Fibroblast of villous mesenchyme (primary cell): ENCODE measurements at regions not wholly inside any gene's neighbourhood (a gene's known extent, or its start where the extent isn't known, plus 50 kb on each side); places are given as distances from the start of the nearest gene placed in this dataset.

Experiments used
- DNase-seq: peaks from one replicate; pipeline ENCODE4 v3.0.0-alpha.2; 2010; ENCODE audit warnings: low read depth
- H3K4me3 ChIP-seq: 2 replicates; pipeline ENCODE4 v1.5.1; 2011; ENCODE audit warnings: low read depth, mild to moderate bottlenecking, low read length
- TF ChIP-seq, protein P1 (sequence below): IDR thresholded peaks from 2 replicates; pipeline ENCODE4 v1.5.1; 2012; ENCODE audit warnings: low read depth, mild to moderate bottlenecking, low read length; ENCODE audit not compliant: insufficient read depth

- no peak for DNase-seq
Observed at GRCh38 chr2:67945940-67946339, 116.9 kb downstream of the C1D start.

GRCh38 chr2:67948057-67948456 lies 114.7 kb downstream of the C1D start:
- no peak overlapping the region for H3K4me3 ChIP-seq
- DNase-seq: no peak
- TF ChIP-seq, protein P1, sequence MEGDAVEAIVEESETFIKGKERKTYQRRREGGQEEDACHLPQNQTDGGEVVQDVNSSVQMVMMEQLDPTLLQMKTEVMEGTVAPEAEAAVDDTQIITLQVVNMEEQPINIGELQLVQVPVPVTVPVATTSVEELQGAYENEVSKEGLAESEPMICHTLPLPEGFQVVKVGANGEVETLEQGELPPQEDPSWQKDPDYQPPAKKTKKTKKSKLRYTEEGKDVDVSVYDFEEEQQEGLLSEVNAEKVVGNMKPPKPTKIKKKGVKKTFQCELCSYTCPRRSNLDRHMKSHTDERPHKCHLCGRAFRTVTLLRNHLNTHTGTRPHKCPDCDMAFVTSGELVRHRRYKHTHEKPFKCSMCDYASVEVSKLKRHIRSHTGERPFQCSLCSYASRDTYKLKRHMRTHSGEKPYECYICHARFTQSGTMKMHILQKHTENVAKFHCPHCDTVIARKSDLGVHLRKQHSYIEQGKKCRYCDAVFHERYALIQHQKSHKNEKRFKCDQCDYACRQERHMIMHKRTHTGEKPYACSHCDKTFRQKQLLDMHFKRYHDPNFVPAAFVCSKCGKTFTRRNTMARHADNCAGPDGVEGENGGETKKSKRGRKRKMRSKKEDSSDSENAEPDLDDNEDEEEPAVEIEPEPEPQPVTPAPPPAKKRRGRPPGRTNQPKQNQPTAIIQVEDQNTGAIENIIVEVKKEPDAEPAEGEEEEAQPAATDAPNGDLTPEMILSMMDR: no peak

More at GRCh38 chr2:67945940-67946339, 116.9 kb downstream of the C1D start:
- no peak overlapping the region for H3K4me3 ChIP-seq
- TF ChIP-seq, protein P1: no peak

DNA sequence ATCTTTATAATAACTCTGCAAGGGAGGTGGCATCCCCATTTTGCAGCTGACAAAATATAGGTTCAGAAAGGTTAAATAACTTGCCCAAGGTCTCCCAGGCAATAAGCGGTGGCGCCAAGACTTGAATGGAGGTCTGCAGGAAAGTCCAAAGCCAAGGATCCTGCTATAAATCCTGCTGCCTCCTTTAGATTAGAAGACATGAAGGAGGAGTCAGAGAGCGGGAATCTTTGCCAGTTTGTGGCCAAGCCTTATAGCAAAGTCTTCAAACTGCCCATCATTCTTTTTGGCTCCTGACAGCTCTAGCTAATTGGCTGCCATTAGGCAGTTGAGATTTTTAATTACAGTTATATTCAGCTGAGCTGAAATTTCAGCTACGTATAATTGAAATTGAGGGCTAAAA lies 114.3 kb downstream of the C1D start:
- TF ChIP-seq, protein P1: no peak

DNA sequence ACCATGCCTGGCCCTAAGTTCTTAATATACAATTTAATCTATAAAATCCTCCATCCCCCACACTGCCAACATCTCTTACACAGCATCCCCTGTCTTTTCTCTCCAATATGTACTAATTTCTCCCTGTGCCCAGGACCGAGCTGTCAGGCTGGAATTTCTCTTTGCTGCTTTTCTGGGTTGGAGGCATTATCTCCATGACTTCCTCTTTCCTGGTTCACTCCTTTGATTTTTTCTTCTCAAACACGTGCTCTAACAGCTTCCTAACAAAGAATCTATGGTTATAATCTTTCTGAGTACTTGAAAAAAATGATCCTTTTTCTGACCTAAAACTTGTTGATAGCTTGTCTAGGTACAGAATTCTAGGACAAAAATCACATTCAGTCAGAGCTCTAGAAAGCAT lies 112.8 kb downstream of the C1D start:
- no peak for DNase-seq
- TF ChIP-seq, protein P1: no peak
- H3K4me3 ChIP-seq: no peak overlapping the region

More for the DNA sequence above, 114.3 kb downstream of the C1D start:
- DNase-seq: no peak
- no peak overlapping the region for H3K4me3 ChIP-seq

DNA sequence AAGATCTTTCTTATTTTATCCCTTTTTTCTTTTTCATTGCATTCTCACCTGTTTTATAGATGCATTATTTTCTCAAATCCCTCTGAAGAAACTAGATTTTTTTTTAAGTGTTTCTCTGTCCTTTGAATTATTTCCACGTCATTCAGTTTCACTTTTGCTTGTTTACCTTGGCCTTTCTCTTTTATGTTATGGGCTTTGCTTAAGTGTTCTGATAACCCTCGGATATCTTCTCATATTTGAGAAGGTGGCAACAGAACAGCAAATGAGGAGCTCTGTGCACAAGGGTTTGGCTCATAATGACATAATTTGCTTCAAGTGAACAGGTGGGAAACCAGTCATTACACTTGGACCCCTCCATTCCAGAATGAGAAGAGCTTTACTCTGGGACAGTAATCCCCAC lies 111.9 kb downstream of the C1D start:
- H3K4me3 ChIP-seq: no peak overlapping the region
- TF ChIP-seq, protein P1: no peak
- DNase-seq: no peak

DNA sequence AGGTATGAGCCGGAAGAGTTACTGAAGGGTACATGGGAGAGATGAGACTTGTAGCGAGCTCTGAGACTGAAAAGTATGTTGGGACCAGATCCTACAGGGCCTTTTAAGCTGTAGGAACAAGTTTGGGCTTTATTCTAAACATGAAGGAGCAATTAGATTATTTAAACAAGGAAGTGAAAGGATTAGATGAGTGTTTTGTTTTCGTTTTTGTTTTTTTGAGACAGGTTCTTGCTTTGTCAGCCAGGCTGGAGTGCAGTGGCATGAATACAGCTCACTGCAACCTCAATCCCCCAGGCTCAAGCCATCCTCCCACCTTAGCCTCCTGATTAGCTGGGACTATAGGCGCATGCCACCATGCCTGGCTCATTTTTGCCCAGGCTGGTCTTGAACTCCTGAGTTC lies 110.7 kb downstream of the C1D start:
- TF ChIP-seq, protein P1: no peak
- H3K4me3 ChIP-seq: no peak overlapping the region
- no peak for DNase-seq

DNA sequence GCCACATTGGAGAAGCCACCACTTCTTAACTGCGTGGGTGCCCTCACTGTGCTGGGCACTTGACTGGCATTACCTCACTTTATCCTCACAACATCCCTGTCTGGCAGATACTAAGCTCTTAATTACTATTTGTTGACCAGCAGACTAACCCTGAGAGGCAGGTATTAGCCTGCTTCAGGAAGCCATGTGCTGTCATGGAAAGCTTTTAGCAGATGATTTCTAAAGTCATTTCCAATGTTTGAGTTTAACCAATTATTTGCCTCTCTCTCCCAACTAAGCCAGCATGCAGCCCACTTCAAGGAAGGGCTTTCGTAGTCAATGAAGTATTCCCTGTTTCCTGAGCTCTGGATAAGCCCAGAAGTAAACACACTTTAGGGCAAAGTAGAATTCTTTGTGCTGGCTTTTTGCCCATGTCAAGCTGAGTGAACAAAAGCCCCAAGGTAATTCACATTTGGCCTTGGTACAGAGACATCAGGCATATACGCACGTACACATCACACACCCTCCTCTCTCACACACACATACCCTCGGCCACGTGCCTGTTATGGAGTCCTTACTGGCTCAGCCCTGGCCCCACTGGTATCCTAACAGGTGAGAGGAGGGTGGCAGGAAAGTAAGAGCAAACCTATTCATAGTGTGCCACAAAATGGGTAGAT lies 108.6 kb downstream of the C1D start:
- no peak overlapping the region for H3K4me3 ChIP-seq

More for the DNA sequence above, 108.6 kb downstream of the C1D start:
- DNase-seq: no peak
- TF ChIP-seq, protein P1: no peak
